H9 (cell line): ENCODE measurements at regions not wholly inside any gene's neighbourhood (a gene's known extent, or its start where the extent isn't known, plus 50 kb on each side); places are given as distances from the start of the nearest gene placed in this dataset.

Experiments
- DNase-seq: peaks from one replicate; pipeline ENCODE4 v3.0.0-alpha.2; 2017
- H2AFZ ChIP-seq: one replicate; pipeline ENCODE4 v1.6.1; 2013; ENCODE audit warnings: mild to moderate bottlenecking, low read length, control low read depth, moderate library complexity
- H2AK5ac ChIP-seq: 2 replicates; pipeline ENCODE4 v1.6.1; 2013; ENCODE audit warnings: low read length, control low read depth, mixed read lengths; ENCODE audit not compliant: insufficient read length
- H2BK120ac ChIP-seq: one replicate; pipeline ENCODE4 v1.6.1; 2013; ENCODE audit warnings: low read depth, mild to moderate bottlenecking, low read length, control low read depth, inconsistent platforms; ENCODE audit not compliant: poor library complexity, severe bottlenecking
- H2BK12ac ChIP-seq: 2 replicates; pipeline ENCODE4 v1.6.1; 2013; ENCODE audit warnings: low read length, control low read depth, mixed read lengths, low read depth; ENCODE audit not compliant: insufficient read length
- H2BK15ac ChIP-seq: 2 replicates; pipeline ENCODE4 v1.6.1; 2013; ENCODE audit warnings: low read depth, low read length, control low read depth
- H2BK20ac ChIP-seq: one replicate; pipeline ENCODE4 v1.6.1; 2013; ENCODE audit warnings: low read depth, mild to moderate bottlenecking, low read length, control low read depth, inconsistent platforms; ENCODE audit not compliant: poor library complexity, severe bottlenecking
- H2BK5ac ChIP-seq: 2 replicates; pipeline ENCODE4 v1.6.1; 2013; ENCODE audit warnings: low read length, control low read depth, mixed read lengths; ENCODE audit not compliant: insufficient read length
- H3K14ac ChIP-seq: 2 replicates; pipeline ENCODE4 v1.6.1; 2013; ENCODE audit warnings: low read length, control low read depth; ENCODE audit not compliant: insufficient read depth
- H3K18ac ChIP-seq: 2 replicates; pipeline ENCODE4 v1.6.1; 2013; ENCODE audit warnings: low read depth, mild to moderate bottlenecking, mixed read lengths, low read length, control low read depth; ENCODE audit not compliant: insufficient read length
- H3K23ac ChIP-seq: 2 replicates; pipeline ENCODE4 v1.6.1; 2013; ENCODE audit warnings: low read length, control low read depth, mixed read lengths, low read depth; ENCODE audit not compliant: insufficient read length
- H3K23me2 ChIP-seq: 2 replicates; pipeline ENCODE4 v1.6.1; 2013; ENCODE audit warnings: low read depth, mild to moderate bottlenecking, mixed read lengths, low read length, control low read depth; ENCODE audit not compliant: insufficient read length, poor library complexity, severe bottlenecking
- H3K27ac ChIP-seq: 2 replicates; pipeline ENCODE4 v1.5.1; 2013; ENCODE audit warnings: low read length, control low read depth, mixed read lengths, low read depth; ENCODE audit not compliant: insufficient read length
- H3K27me3 ChIP-seq: 2 replicates; pipeline ENCODE4 v1.6.1; 2013; ENCODE audit warnings: low read length, control low read depth, inconsistent platforms; ENCODE audit not compliant: insufficient read depth
- H3K4ac ChIP-seq: 2 replicates; pipeline ENCODE4 v1.6.1; 2013; ENCODE audit warnings: low read depth, mild to moderate bottlenecking, control low read depth, inconsistent platforms, low read length, moderate library complexity
- H3K4me1 ChIP-seq: 2 replicates; pipeline ENCODE4 v1.6.1; 2013; ENCODE audit warnings: low read length, control low read depth, inconsistent platforms; ENCODE audit not compliant: insufficient read depth
- H3K4me2 ChIP-seq: 2 replicates; pipeline ENCODE4 v1.6.1; 2013; ENCODE audit warnings: low read length, control low read depth, mixed read lengths; ENCODE audit not compliant: insufficient read length, insufficient read depth
- H3K56ac ChIP-seq: 2 replicates; pipeline ENCODE4 v1.6.1; 2013; ENCODE audit warnings: low read depth, mild to moderate bottlenecking, mixed read lengths, low read length, control low read depth; ENCODE audit not compliant: insufficient read length
- H3K79me1 ChIP-seq: 2 replicates; pipeline ENCODE4 v1.6.1; 2013; ENCODE audit warnings: low read depth, mild to moderate bottlenecking, moderate library complexity, low read length, control low read depth, inconsistent platforms; ENCODE audit not compliant: insufficient read depth, poor library complexity, severe bottlenecking
- H3K79me2 ChIP-seq: 2 replicates; pipeline ENCODE4 v1.6.1; 2013; ENCODE audit warnings: low read length, control low read depth, inconsistent platforms; ENCODE audit not compliant: insufficient read depth
- H3K9ac ChIP-seq: 2 replicates; pipeline ENCODE4 v1.6.1; 2013; ENCODE audit warnings: low read length, control low read depth, mixed read lengths; ENCODE audit not compliant: insufficient read length; ENCODE audit errors: extremely low read depth
- H3K9me3 ChIP-seq: one replicate; pipeline ENCODE4 v1.6.1; 2013; ENCODE audit warnings: low read depth, low read length, inconsistent platforms; ENCODE audit not compliant: control insufficient read depth
- H3T11ph ChIP-seq: one replicate; pipeline ENCODE4 v1.6.1; 2013; ENCODE audit warnings: mild to moderate bottlenecking, low read length, control low read depth, inconsistent platforms
- H4K20me1 ChIP-seq: one replicate; pipeline ENCODE4 v1.6.1; 2013; ENCODE audit not compliant: control insufficient read depth, insufficient read length, insufficient read depth
- H4K5ac ChIP-seq: 2 replicates; pipeline ENCODE4 v1.6.1; 2013; ENCODE audit warnings: low read depth, mild to moderate bottlenecking, mixed read lengths, low read length, control low read depth; ENCODE audit not compliant: insufficient read length
- H4K8ac ChIP-seq: replicated peaks from 2 replicates; pipeline ENCODE4 v1.6.1; 2013; ENCODE audit warnings: low read length, control low read depth, mixed read lengths, low read depth; ENCODE audit not compliant: insufficient read length
- H4K91ac ChIP-seq: 2 replicates; pipeline ENCODE4 v1.6.1; 2013; ENCODE audit warnings: low read depth, mild to moderate bottlenecking, moderate library complexity, mixed read lengths, low read length, control low read depth; ENCODE audit not compliant: insufficient read length
- H3K27ac Mint-ChIP-seq, 3 experiments: 2 replicates in 2 of 3; 3 replicates in 1 of 3; pipeline ENCODE4 v1.8.0; 2020 to 2021; ENCODE audit warnings: mixed read lengths in 3 of 3, mild to moderate bottlenecking in 1 of 3, moderate library complexity in 1 of 3
- H3K27me3 Mint-ChIP-seq: 2 replicates; pipeline ENCODE4 v1.8.0; 2021; ENCODE audit warnings: low read depth, mild to moderate bottlenecking, moderate library complexity, mixed read lengths
- H3K36me3 Mint-ChIP-seq, 3 experiments: 2 replicates in 2 of 3; 3 replicates in 1 of 3; pipeline ENCODE4 v1.8.0; 2020 to 2021; ENCODE audit warnings: low read depth in 3 of 3, mixed read lengths in 3 of 3; ENCODE audit not compliant: insufficient read depth in 1 of 3
- H3K4me1 Mint-ChIP-seq, 2 experiments: 2 replicates each; pipeline ENCODE4 v1.8.0; 2020; ENCODE audit warnings: mixed read lengths in 2 of 2
- H3K4me3 Mint-ChIP-seq, 2 experiments: 2 replicates in 1 of 2; 3 replicates in 1 of 2; pipeline ENCODE4 v1.8.0; 2020 to 2021; ENCODE audit warnings: mild to moderate bottlenecking in 2 of 2, mixed read lengths in 2 of 2, moderate library complexity in 1 of 2
- H3K9me3 Mint-ChIP-seq, 2 experiments: 2 replicates in 1 of 2; 3 replicates in 1 of 2; pipeline ENCODE4 v1.8.0; 2020; ENCODE audit warnings: mild to moderate bottlenecking in 2 of 2, mixed read lengths in 2 of 2, moderate library complexity in 1 of 2
- CTCF ChIP-seq: fragments of 200-600 bp; sonication (generic); conservative IDR thresholded peaks from 3 replicates; pipeline ENCODE4 v1.8.0; 2021; ENCODE audit warnings: antibody characterized with exemption, mild to moderate bottlenecking
- WGBS: extraction: QIAGEN DNeasy Blood & Tissue Kit; methylation state at CpG from one replicate; pipeline ENCODE4 v1.1.7; 2013; ENCODE audit warnings: missing lambda C conversion rate, low lambda C conversion rate, mixed read lengths; ENCODE audit not compliant: insufficient read length; ENCODE audit errors: extremely low coverage; 5-methylcytosine and 5-hydroxymethylcytosine counted together

GRCh38 chr16:54216268-54216667 lies 70.3 kb downstream of the IRX3 start:
- no peak overlapping the region for H3K14ac ChIP-seq
- H3K4ac ChIP-seq = no peak overlapping the region
- no peak for DNase-seq
- no peak overlapping the region for H2BK120ac ChIP-seq
- no peak overlapping the region for H2BK12ac ChIP-seq
- no peaks in the 10 kb centered on the region for H3K4me1 ChIP-seq
- WGBS = no CpG with 5 or more reads among the region's 9 CpGs
- no peak overlapping the region for H3T11ph ChIP-seq
- no peaks in the 10 kb centered on the region for H3K9me3 Mint-ChIP-seq
- no peaks in the 10 kb centered on the region for H3K79me2 ChIP-seq
- no peak overlapping the region for H3K4me2 ChIP-seq
- no peak overlapping the region for H3K27ac ChIP-seq
- no peaks in the 10 kb centered on the region for H3K79me1 ChIP-seq
- no peak overlapping the region for H3K9ac ChIP-seq
- H3K23ac ChIP-seq = no peak overlapping the region
- H3K27me3 Mint-ChIP-seq = peaks cover 7% of the 10 kb centered on the region
- TF ChIP-seq CTCF = no peak
- H2BK20ac ChIP-seq = no peak overlapping the region
- H2BK15ac ChIP-seq = no peak overlapping the region
- no peak overlapping the region for H2AFZ ChIP-seq
- no peak overlapping the region for H4K8ac ChIP-seq
- no peak overlapping the region for H3K27ac Mint-ChIP-seq
- no peaks in the 10 kb centered on the region for H3K27me3 ChIP-seq
- no peak overlapping the region for H2BK5ac ChIP-seq
- H3K4me3 Mint-ChIP-seq = no peak overlapping the region
- no peaks in the 10 kb centered on the region for H3K4me1 Mint-ChIP-seq
- H3K36me3 Mint-ChIP-seq = no peaks in the 10 kb centered on the region
- no peaks in the 10 kb centered on the region for H4K20me1 ChIP-seq
- no peak overlapping the region for H2AK5ac ChIP-seq
- no peak overlapping the region for H3K56ac ChIP-seq
- H3K18ac ChIP-seq = no peak overlapping the region
- H4K5ac ChIP-seq = no peak overlapping the region
- H3K9me3 ChIP-seq = no peaks in the 10 kb centered on the region
- H4K91ac ChIP-seq = no peak overlapping the region
- H3K23me2 ChIP-seq = no peaks in the 10 kb centered on the region
